Coronary artery (tissue), 2 donors: ENCODE measurements at regions not wholly inside any gene's neighbourhood (a gene's known extent, or its start where the extent isn't known, plus 50 kb on each side); places are given as distances from the start of the nearest gene placed in this dataset.
"Not testable (repeated sequence)": the region's sequence is repeated elsewhere in the genome, so short reads cannot be mapped to it uniquely, and the experiment has no call there.

Experiments used
- DNase-seq: peaks from one replicate; pipeline ENCODE4 v3.0.0-alpha.2; 2017; ENCODE audit warnings: low spot score
- H3K27ac ChIP-seq, 2 donors: fragments of 200-600 bp; sonication (generic); one replicate each; pipeline ENCODE4 v1.5.1; 2016 to 2019
- H3K4me3 ChIP-seq: fragments of 200-600 bp; sonication (generic); 2 replicates; pipeline ENCODE4 v1.5.1; 2016; ENCODE audit warnings: mild to moderate bottlenecking, moderate library complexity
- CTCF ChIP-seq: fragments of 200-600 bp; sonication (generic); IDR thresholded peaks from one replicate; pipeline ENCODE4 v1.5.1; 2019; ENCODE audit warnings: antibody characterized with exemption

GRCh38 chr15:84360902-84361301 lies 125.3 kb downstream of the GOLGA6L4 start:
- DNase-seq, H3K27ac ChIP-seq: not testable (repeated sequence)

GRCh38 chr15:84384421-84384820 lies 148.8 kb downstream of the GOLGA6L4 start:
- not testable (repeated sequence) for H3K27ac ChIP-seq, DNase-seq, H3K4me3 ChIP-seq

More at GRCh38 chr15:84360902-84361301, 125.3 kb downstream of the GOLGA6L4 start:
- H3K4me3 ChIP-seq: not testable (repeated sequence)

GRCh38 chr15:84387086-84387485 lies 151.5 kb downstream of the GOLGA6L4 start:
- peak; percentile 35 for DNase-seq
- no peak for TF ChIP-seq CTCF
- Histone ChIP-seq H3K27ac (no peak overlapping the region), H3K4me3 (no peak overlapping the region)

DNA sequence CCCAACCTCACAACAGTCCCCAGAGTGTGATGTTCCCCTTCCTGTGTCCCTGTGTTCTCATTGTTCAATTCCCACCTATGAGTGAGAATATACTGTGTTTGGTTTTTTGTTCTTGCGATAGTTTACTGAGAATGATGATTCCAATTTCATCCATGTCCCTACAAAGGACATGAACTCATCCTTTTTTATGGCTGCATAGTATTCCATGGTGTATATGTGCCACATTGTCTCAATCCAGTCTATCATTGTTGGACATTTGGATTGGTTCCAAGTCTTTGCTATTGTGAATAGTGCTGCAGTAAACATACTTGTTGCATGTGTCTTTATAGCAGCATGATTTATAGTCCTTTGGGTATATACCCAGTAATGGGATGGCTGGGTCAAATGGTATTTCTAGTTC lies 152.6 kb downstream of the GOLGA6L4 start:
- H3K27ac ChIP-seq, H3K4me3 ChIP-seq, DNase-seq: not testable (repeated sequence)

DNA sequence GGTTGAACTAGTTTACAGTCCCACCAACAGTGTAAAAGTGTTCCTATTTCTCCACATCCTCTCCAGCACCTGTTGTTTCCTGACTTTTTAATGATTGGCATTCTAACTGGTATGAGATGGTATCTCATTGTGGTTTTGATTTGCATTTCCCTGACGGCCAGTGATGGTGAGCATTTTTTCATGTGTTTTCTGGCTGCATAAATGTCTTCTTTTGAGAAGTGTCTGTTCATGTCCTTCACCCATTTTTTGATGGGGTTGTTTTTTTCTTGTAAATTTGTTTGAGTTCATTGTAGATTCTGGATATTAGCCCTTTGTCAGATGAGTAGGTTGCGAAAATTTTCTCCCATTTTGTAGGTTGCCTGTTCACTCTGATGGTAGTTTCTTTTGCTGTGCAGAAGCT lies 153.1 kb downstream of the GOLGA6L4 start:
- DNase-seq, H3K4me3 ChIP-seq, H3K27ac ChIP-seq: not testable (repeated sequence)

DNA sequence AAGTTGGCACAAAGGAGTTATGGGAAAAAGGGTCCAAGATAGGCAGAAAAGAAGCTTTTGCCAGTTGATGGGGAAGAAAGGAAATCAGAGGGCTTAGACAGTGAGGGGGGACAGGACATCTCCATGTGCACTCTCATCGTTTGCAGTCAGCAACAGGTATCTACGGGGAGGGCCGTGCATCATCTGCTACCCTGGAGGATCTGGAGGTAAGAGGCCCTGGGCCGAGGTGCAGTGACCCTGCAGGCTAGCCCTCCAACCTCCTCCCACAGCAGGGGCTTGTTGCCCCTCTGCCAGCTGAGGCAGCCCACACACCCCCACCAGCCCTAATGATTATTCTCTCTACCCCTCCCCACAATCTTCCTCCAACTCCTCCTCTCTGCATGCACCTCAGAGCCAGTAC lies 154.8 kb downstream of the GOLGA6L4 start:
- H3K27ac ChIP-seq, H3K4me3 ChIP-seq: not testable (repeated sequence)
- DNase-seq: peak; percentile 29

DNA sequence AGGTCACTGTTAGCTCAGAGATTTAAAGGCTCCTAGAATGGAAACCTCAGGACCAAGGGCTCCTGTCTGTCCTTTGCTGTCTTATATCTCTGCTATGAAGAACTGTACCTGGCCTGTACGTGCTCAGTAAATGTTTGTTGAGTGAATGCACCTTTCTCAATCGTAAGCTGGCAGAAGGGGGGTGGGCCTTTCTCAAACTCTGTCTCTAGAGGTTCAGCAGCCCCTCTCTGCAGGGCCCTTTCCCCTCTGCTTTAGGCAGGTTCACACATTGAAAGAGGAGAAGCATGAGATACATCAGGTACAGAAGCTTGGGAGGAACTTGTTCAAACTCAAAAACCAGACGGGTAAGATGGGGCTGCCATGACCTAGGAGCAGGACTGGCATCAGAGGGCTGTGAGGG lies 155.6 kb downstream of the GOLGA6L4 start:
- Histone ChIP-seq H3K27ac (no peak overlapping the region), H3K4me3 (no peak overlapping the region)
- TF ChIP-seq CTCF: no peak
- DNase-seq: peak; percentile 17

DNA sequence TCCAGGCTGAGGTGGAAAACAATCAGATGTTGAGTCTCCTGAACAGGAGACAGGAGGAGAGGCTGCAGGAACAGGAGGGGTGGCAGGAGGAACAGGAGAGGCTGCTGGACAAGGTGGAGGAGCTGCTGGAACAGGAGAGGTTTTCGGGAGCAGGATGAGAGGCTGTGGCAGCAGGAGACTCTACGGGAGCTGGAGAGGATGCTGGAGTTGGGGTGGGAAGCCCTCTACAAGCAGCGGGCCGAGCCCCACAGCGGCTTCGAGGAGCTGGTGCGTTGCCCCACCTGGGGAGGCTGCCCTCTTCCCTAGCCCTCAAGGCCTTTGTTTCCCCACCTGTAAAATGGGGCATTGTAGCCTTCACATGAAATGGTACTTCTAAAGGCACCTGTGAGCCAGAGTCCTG lies 156.4 kb downstream of the GOLGA6L4 start:
- peak; percentile 53 for DNase-seq
- H3K27ac ChIP-seq, H3K4me3 ChIP-seq: not testable (repeated sequence)

DNA sequence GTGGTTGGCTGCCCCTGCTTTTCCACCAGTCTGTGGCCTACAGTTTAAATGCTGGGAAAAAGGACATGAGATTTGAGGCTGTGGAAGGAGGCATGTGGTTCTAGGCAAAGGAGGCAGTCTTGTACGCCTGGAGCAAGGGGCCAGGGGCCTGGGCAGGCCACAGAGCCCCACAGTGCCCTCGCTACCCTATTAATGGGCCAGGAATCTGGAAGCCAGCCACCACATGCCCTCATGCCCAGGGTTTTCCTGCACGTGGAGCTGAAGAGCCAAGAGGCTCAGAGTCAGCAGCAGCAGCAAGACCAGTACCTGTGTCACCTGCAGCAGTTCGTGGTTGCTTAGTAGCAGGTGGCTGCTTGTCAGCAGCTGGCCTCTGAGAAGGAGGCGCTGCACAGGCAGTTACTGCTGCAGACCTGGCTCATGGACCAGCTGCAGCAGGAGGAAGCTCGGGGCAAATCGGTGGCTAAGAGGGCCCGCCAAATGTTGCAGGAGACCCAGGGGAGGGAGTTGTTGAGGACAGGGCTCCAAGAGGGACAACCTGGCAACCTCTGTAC lies 157.9 kb downstream of the GOLGA6L4 start:
- H3K27ac ChIP-seq, H3K4me3 ChIP-seq: not testable (repeated sequence)
- peak; percentile 59 for DNase-seq

DNA sequence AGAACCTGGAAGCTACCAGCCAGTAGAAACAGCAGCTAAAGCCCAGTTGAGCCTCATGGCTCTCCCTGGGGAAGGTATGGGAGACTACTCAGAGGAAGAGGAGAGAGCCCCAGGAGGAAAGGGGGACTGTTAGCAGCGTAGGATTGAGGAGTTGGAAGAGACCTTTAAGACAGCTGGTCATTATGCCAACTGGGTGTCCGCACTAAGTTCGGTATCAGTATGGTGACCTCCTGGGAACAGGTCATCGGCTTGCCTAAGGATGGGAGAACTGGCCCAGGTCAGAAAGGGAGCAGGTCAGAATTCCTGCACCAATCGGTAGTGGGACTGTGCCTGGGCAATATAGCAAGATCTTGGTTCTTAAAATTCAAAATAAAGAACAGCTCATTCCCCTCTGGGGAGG lies 158.4 kb downstream of the GOLGA6L4 start:
- H3K27ac ChIP-seq, DNase-seq: not testable (repeated sequence)

DNA sequence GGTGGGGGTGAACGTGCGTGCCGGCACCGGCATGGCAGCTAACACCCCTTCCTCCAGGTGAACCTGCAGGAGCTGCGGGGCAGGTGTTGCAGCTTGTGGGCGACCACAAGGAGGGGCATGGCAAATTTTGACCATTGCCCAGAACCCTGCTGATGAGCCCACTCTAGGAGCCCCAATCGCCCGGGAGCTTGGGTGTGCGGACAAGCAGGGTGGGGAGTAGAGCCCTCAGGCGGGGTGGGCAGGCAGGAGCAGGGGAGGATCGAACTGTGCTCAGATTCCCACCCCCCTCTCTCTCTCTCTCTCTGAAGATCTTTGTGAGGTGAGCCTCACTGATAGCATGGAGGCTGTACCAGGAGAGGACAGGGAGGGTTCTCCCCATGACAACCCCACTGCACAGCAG lies 159.8 kb downstream of the GOLGA6L4 start:
- not testable (repeated sequence) for H3K27ac ChIP-seq, H3K4me3 ChIP-seq
- peak; percentile 16 for DNase-seq

More for the DNA sequence above, 158.4 kb downstream of the GOLGA6L4 start:
- H3K4me3 ChIP-seq: not testable (repeated sequence)

- H3K27ac ChIP-seq, H3K4me3 ChIP-seq: not testable (repeated sequence)
- peak; percentile 21 for DNase-seq
Observed at GRCh38 chr15:84395881-84396280, 160.3 kb downstream of the GOLGA6L4 start.

DNA sequence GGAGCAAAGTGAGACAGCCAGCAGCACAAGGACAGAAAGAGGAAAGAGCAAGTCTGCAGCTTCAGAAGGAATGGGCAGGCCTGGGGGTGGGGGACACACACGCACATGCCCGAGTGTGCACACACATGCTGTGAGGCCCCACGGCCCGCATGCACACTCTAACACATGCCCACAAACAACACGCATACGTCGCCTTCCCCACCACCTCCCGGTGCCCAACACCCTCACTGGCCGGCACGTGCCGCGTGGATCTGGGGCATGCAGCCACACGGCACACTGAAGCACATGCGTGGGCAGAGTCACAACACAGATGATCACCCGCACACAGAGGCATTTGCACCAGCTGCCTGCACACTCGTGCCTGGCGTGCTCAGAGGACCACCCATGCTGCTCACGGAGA lies 161.5 kb downstream of the GOLGA6L4 start:
- peak; percentile 12 for DNase-seq
- H3K27ac ChIP-seq, H3K4me3 ChIP-seq: not testable (repeated sequence)

GRCh38 chr15:84398087-84398486 lies 162.5 kb downstream of the GOLGA6L4 start:
- not testable (repeated sequence) for H3K4me3 ChIP-seq, H3K27ac ChIP-seq, DNase-seq
